22Rv1 (cell line): ENCODE measurements at regions not wholly inside any gene's neighbourhood (a gene's known extent, or its start where the extent isn't known, plus 50 kb on each side); places are given as distances from the start of the nearest gene placed in this dataset.

Experiments used
- ZFX ChIP-seq: fragments of 450-650 bp; IDR thresholded peaks from 2 replicates; pipeline ENCODE4 v1.6.1; 2017; ENCODE audit warnings: antibody characterized with exemption, borderline replicate concordance
- TF ChIP-seq, protein P1 (sequence below): fragments of 450-650 bp; IDR thresholded peaks from 2 replicates; pipeline ENCODE4 v1.5.1; 2017; ENCODE audit warnings: mild to moderate bottlenecking

DNA sequence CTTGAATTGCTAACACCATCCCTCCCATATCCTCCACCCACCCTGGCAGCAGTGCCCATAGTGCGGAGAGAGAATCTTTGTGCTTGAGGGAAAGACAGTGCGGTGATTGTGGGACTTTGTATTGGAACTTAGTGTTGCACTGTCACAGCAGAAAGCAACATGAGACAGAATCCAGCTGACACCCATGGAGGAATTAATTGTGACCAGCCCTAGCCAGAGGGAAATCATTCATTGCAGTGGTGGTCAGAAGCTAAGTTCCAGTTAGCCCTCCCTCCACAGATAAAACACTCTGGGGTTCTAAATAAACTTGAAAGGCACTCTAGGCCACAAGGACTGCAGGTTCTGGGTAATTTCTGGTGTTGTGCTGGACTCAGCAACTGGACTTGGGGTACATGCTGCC is 1002.6 kb downstream of the TMTC2 start:
- TF ChIP-seq, protein P1, sequence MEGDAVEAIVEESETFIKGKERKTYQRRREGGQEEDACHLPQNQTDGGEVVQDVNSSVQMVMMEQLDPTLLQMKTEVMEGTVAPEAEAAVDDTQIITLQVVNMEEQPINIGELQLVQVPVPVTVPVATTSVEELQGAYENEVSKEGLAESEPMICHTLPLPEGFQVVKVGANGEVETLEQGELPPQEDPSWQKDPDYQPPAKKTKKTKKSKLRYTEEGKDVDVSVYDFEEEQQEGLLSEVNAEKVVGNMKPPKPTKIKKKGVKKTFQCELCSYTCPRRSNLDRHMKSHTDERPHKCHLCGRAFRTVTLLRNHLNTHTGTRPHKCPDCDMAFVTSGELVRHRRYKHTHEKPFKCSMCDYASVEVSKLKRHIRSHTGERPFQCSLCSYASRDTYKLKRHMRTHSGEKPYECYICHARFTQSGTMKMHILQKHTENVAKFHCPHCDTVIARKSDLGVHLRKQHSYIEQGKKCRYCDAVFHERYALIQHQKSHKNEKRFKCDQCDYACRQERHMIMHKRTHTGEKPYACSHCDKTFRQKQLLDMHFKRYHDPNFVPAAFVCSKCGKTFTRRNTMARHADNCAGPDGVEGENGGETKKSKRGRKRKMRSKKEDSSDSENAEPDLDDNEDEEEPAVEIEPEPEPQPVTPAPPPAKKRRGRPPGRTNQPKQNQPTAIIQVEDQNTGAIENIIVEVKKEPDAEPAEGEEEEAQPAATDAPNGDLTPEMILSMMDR: no peak
- TF ChIP-seq ZFX: no peak
